A673 (cell line): ENCODE measurements at regions not wholly inside any gene's neighbourhood (a gene's known extent, or its start where the extent isn't known, plus 50 kb on each side); places are given as distances from the start of the nearest gene placed in this dataset.

ENCODE experiments used
- BruUV-seq: library from RNA; stranded (reverse); fragments of 400-500 nt; replicated peaks from 2 replicates; lab custom pipeline; 2021; lab: Mats Ljungman, UMichigan
- CTCF ChIA-PET: fragments of 300-600 bp; sonication (Branson Sonifier 250); formaldehyde crosslinking; loops from one replicate; lab custom pipeline; 2022; ENCODE audit warnings: antibody characterized with exemption; lab: Charles Lee
- POLR2A ChIA-PET: fragments of 300-600 bp; sonication (Branson Sonifier 250); formaldehyde crosslinking; loops from one replicate; lab custom pipeline; 2022; ENCODE audit warnings: antibody characterized with exemption; ENCODE audit not compliant: low non-redundant PET; lab: Charles Lee
- DNase-seq: peaks from one replicate; pipeline ENCODE4 v3.0.0-alpha.2; 2015; ENCODE audit warnings: low spot score
- H3K27ac ChIP-seq: fragments of 200-600 bp; sonication (generic); 2 replicates; pipeline ENCODE4 v1.5.1; 2016; ENCODE audit warnings: mixed run types, low read depth, mild to moderate bottlenecking, mixed read lengths, antibody characterized with exemption, low read length; ENCODE audit not compliant: poor library complexity, severe bottlenecking
- H3K27me3 ChIP-seq: fragments of 200-600 bp; sonication (generic); replicated peaks from 2 replicates; pipeline ENCODE4 v1.6.1; 2017; ENCODE audit warnings: mixed run types, low read depth, mild to moderate bottlenecking, mixed read lengths, antibody characterized with exemption, low read length; ENCODE audit not compliant: insufficient read depth, poor library complexity
- H3K36me3 ChIP-seq: fragments of 200-600 bp; sonication (generic); 2 replicates; pipeline ENCODE4 v1.6.1; 2016; ENCODE audit warnings: mixed run types, mild to moderate bottlenecking, mixed read lengths, antibody characterized with exemption, low read length; ENCODE audit not compliant: insufficient read depth, poor library complexity, severe bottlenecking
- H3K4me1 ChIP-seq: fragments of 200-600 bp; sonication (generic); 2 replicates; pipeline ENCODE4 v1.6.1; 2017; ENCODE audit warnings: mixed run types, mild to moderate bottlenecking, mixed read lengths, antibody characterized with exemption, low read length; ENCODE audit not compliant: insufficient read depth, poor library complexity, severe bottlenecking
- H3K4me3 ChIP-seq: fragments of 200-600 bp; sonication (generic); 2 replicates; pipeline ENCODE4 v1.5.1; 2016; ENCODE audit warnings: low read depth, mixed run types, mild to moderate bottlenecking, mixed read lengths, low read length; ENCODE audit not compliant: poor library complexity, severe bottlenecking
- H3K9me3 ChIP-seq: fragments of 200-600 bp; sonication (generic); 2 replicates; pipeline ENCODE4 v1.6.1; 2016; ENCODE audit warnings: mixed run types, low read depth, mild to moderate bottlenecking, mixed read lengths, antibody characterized with exemption, low read length; ENCODE audit not compliant: poor library complexity, severe bottlenecking
- EZH2 ChIP-seq: fragments of 200-600 bp; sonication (generic); IDR thresholded peaks from 2 replicates; pipeline ENCODE4 v1.6.1; 2017; ENCODE audit warnings: borderline replicate concordance, low read depth, mild to moderate bottlenecking, mixed read lengths, antibody characterized with exemption, low read length; ENCODE audit not compliant: poor library complexity, severe bottlenecking
- intact Hi-C: fragments of 100-400 bp; cut with micrococcal nuclease; formaldehyde crosslinking; loops from one replicate; pipeline ENCODE4 v1.10.0; 2022; ENCODE audit not compliant: unreplicated experiment
- TF ChIP-seq, protein P1 (sequence below): fragments of 300-800, 200-600 bp; sonication (generic); conservative IDR thresholded peaks from 2 replicates; pipeline ENCODE4 v1.5.1; 2017; ENCODE audit warnings: low read depth, mild to moderate bottlenecking, antibody characterized with exemption, low read length, moderate library complexity, mixed read lengths

GRCh38 chr18:8894823-8895222 is 189.5 kb downstream of the MTCL1 start:
- ChIA-PET CTCF (no interaction called here), POLR2A (no interaction called here)
- H3K36me3 ChIP-seq: no peaks in the 10 kb centered on the region
- TF ChIP-seq, protein P1, sequence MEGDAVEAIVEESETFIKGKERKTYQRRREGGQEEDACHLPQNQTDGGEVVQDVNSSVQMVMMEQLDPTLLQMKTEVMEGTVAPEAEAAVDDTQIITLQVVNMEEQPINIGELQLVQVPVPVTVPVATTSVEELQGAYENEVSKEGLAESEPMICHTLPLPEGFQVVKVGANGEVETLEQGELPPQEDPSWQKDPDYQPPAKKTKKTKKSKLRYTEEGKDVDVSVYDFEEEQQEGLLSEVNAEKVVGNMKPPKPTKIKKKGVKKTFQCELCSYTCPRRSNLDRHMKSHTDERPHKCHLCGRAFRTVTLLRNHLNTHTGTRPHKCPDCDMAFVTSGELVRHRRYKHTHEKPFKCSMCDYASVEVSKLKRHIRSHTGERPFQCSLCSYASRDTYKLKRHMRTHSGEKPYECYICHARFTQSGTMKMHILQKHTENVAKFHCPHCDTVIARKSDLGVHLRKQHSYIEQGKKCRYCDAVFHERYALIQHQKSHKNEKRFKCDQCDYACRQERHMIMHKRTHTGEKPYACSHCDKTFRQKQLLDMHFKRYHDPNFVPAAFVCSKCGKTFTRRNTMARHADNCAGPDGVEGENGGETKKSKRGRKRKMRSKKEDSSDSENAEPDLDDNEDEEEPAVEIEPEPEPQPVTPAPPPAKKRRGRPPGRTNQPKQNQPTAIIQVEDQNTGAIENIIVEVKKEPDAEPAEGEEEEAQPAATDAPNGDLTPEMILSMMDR: no peak
- no peak for TF ChIP-seq EZH2
- no peak overlapping the region for H3K4me3 ChIP-seq
- no peak for DNase-seq
- no peaks in the 10 kb centered on the region for H3K9me3 ChIP-seq
- BruUV-seq: no TSS peak
- peaks cover 13% of the 10 kb centered on the region for H3K4me1 ChIP-seq
- no peaks in the 10 kb centered on the region for H3K27me3 ChIP-seq
- H3K27ac ChIP-seq: no peak overlapping the region
- intact Hi-C loops: no loop called here

DNA sequence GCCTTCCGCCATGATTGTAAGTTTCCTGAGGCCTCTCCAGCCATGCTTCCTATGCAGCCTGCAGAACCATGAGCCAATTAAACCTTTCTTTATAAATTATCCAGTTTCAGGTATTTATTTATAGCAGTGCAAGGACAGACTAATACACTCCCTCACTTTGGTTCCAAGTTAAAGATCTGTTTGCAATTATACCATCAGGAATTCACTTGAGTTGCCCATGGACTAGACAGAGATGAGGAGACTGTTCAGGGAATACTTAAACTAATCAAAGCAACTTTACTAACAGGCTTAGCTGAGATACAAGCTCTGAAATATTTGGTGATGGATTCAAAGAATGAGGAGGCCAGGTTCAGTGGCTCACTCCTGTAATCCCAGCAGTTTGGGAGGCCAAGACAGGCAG is 190.0 kb downstream of the MTCL1 start:
- no peak for DNase-seq
- no peak for TF ChIP-seq EZH2
- TF ChIP-seq, protein P1: no peak
- intact Hi-C loops: no loop called here
- H3K4me3 ChIP-seq: no peak overlapping the region
- H3K9me3 ChIP-seq: no peaks in the 10 kb centered on the region
- no peaks in the 10 kb centered on the region for H3K27me3 ChIP-seq
- CTCF ChIA-PET: no interaction called here
- POLR2A ChIA-PET: no interaction called here
- no TSS peak for BruUV-seq
- H3K27ac ChIP-seq: no peak overlapping the region
- no peaks in the 10 kb centered on the region for H3K36me3 ChIP-seq
- H3K4me1 ChIP-seq: peaks cover 13% of the 10 kb centered on the region

GRCh38 chr18:8895987-8896619 is 190.7 kb downstream of the MTCL1 start:
- CTCF ChIA-PET: no interaction called here
- peak; percentile 24 for DNase-seq
- BruUV-seq: no TSS peak
- Histone ChIP-seq H3K27me3 (no peaks in the 10 kb centered on the region), H3K4me3 (no peak overlapping the region), H3K4me1 (peaks cover 7% of the 10 kb centered on the region), H3K27ac (no peak overlapping the region), H3K36me3 (no peaks in the 10 kb centered on the region), H3K9me3 (no peaks in the 10 kb centered on the region)
- intact Hi-C loops: no loop called here
- no peak for TF ChIP-seq EZH2
- TF ChIP-seq, protein P1: no peak
- POLR2A ChIA-PET: no interaction called here
